Body of pancreas (tissue), 4 donors: ENCODE measurements at regions not wholly inside any gene's neighbourhood (a gene's known extent, or its start where the extent isn't known, plus 50 kb on each side); places are given as distances from the start of the nearest gene placed in this dataset.

Experiments
- ATAC-seq: fragments of 150-250 bp; one replicate; pipeline ENCODE4 v1.9.1; 2016
- DNase-seq, 4 donors: peaks; one replicate each; pipeline ENCODE4 v3.0.0-alpha.2; 2019
- H3K27ac ChIP-seq, 4 donors: fragments of 200-600 bp; sonication (generic); 1 replicate in 3 of 4; 2 replicates in 1 of 4; pipeline versions ENCODE4 v1.5.1 to v1.6.1; 2016 to 2019; ENCODE audit warnings: mild to moderate bottlenecking in 1 of 4, mixed read lengths in 1 of 4, moderate library complexity in 1 of 4
- H3K27me3 ChIP-seq, 2 donors: fragments of 200-600 bp; sonication (generic); one replicate each; pipeline ENCODE4 v1.6.0; 2016; ENCODE audit warnings: mild to moderate bottlenecking in 1 of 2
- H3K36me3 ChIP-seq, 2 donors: fragments of 200-600 bp; sonication (generic); replicated peaks in 1 of 2; 2 replicates each; pipeline ENCODE4 v1.5.1; 2016; ENCODE audit warnings: low read depth in 2 of 2; ENCODE audit not compliant: insufficient read depth in 1 of 2
- H3K4me1 ChIP-seq: fragments of 200-600 bp; sonication (generic); one replicate; pipeline ENCODE4 v1.6.0; 2016
- H3K4me3 ChIP-seq, 2 donors: fragments of 200-600 bp; sonication (generic); 1 replicate in 1 of 2; 2 replicates in 1 of 2; pipeline ENCODE4 v1.5.1; 2016 to 2019
- H3K9me3 ChIP-seq, 3 donors: fragments of 200-600 bp; sonication (generic); 1 replicate in 2 of 3; 2 replicates in 1 of 3; pipeline ENCODE4 v1.5.1; 2016
- CTCF ChIP-seq, 7 experiments: fragments of 450-650 bp in 4 of 7; fragments of 200-600 bp in 3 of 7; sonication (generic) in 3 of 7; IDR thresholded peaks; one replicate each; pipeline ENCODE4 v1.5.1; 2016 to 2019; ENCODE audit warnings: antibody characterized with exemption in 7 of 7
- POLR2A ChIP-seq, 3 donors: fragments of 450-650 bp; IDR thresholded peaks; one replicate each; pipeline ENCODE4 v1.6.1; 2016; ENCODE audit warnings: antibody characterized with exemption in 3 of 3, mild to moderate bottlenecking in 2 of 3
- WGBS, 2 donors: methylation state at CpG; one replicate each; pipeline ENCODE4 v1.1.5; 2017; 5-methylcytosine and 5-hydroxymethylcytosine counted together
- intact Hi-C: fragments of 100-400 bp; cut with DNase I; formaldehyde crosslinking; loops from one replicate; pipeline ENCODE4 v1.15.1; 2023

- no peaks in the 10 kb centered on the region for H3K27me3 ChIP-seq
- no peak for TF ChIP-seq CTCF (IDR thresholded peaks at IDR 0.05)
- TF ChIP-seq POLR2A (IDR thresholded peaks at IDR 0.05): no peak
- H3K4me1 ChIP-seq: no peaks in the 10 kb centered on the region
- no peak overlapping the region for H3K27ac ChIP-seq
- H3K36me3 ChIP-seq: no peaks in the 10 kb centered on the region
- intact Hi-C loops: no loop called here
- H3K9me3 ChIP-seq: no peaks in the 10 kb centered on the region
- H3K4me3 ChIP-seq: no peak overlapping the region
- WGBS, 2 donors: 79 to 83% methylated on average over 4 of the region's 4 CpGs
- no peak for ATAC-seq
- DNase-seq: no peak
These were observed 65.0 kb downstream of the TEX35 start for GRCh38 chr1:178577882-178578281.

- DNase-seq (no peak), ATAC-seq (no peak)
- Histone ChIP-seq H3K4me3 (no peak overlapping the region), H3K4me1 (no peaks in the 10 kb centered on the region), H3K36me3 (no peaks in the 10 kb centered on the region), H3K27me3 (no peaks in the 10 kb centered on the region), H3K9me3 (no peaks in the 10 kb centered on the region), H3K27ac (no peak overlapping the region)
- TF ChIP-seq CTCF (IDR thresholded peaks at IDR 0.05) (no peak), POLR2A (IDR thresholded peaks at IDR 0.05) (no peak)
- intact Hi-C loops: no loop called here
- 91 to 93% methylated on average over 7 of the region's 7 CpGs for WGBS, 2 donors
These were observed 65.6 kb downstream of the TEX35 start for GRCh38 chr1:178578541-178578940.

- Histone ChIP-seq H3K36me3 (no peaks in the 10 kb centered on the region), H3K27me3 (no peaks in the 10 kb centered on the region), H3K4me1 (no peaks in the 10 kb centered on the region), H3K27ac (no peak overlapping the region), H3K9me3 (no peaks in the 10 kb centered on the region), H3K4me3 (no peak overlapping the region)
- TF ChIP-seq CTCF (IDR thresholded peaks at IDR 0.05) (no peak), POLR2A (IDR thresholded peaks at IDR 0.05) (no peak)
- intact Hi-C loops: no loop called here
- 62 to 79% methylated on average over 4 of the region's 4 CpGs for WGBS, 2 donors
- ATAC-seq: no peak
- DNase-seq: no peak
These were observed 66.2 kb downstream of the TEX35 start for GRCh38 chr1:178579095-178579494.

GRCh38 chr1:178579562-178579961 is 66.7 kb downstream of the TEX35 start:
- ATAC-seq (no peak), DNase-seq (no peak)
- Histone ChIP-seq H3K27ac (no peak overlapping the region), H3K4me3 (no peak overlapping the region), H3K36me3 (no peaks in the 10 kb centered on the region), H3K4me1 (no peaks in the 10 kb centered on the region), H3K9me3 (no peaks in the 10 kb centered on the region), H3K27me3 (no peaks in the 10 kb centered on the region)
- TF ChIP-seq POLR2A (IDR thresholded peaks at IDR 0.05) (no peak), CTCF (IDR thresholded peaks at IDR 0.05) (no peak)
- 74 to 75% methylated on average over 6 of the region's 6 CpGs for WGBS, 2 donors
- intact Hi-C loops: no loop called here

GRCh38 chr1:178580096-178580495 is 67.2 kb downstream of the TEX35 start:
- no peak for ATAC-seq
- H3K36me3 ChIP-seq: no peaks in the 10 kb centered on the region
- H3K9me3 ChIP-seq: no peaks in the 10 kb centered on the region
- DNase-seq: no peak
- intact Hi-C loops: no loop called here
- H3K27ac ChIP-seq: no peak overlapping the region
- H3K4me3 ChIP-seq: no peak overlapping the region
- no peaks in the 10 kb centered on the region for H3K27me3 ChIP-seq
- no peaks in the 10 kb centered on the region for H3K4me1 ChIP-seq
- TF ChIP-seq POLR2A (IDR thresholded peaks at IDR 0.05): no peak
- no peak for TF ChIP-seq CTCF (IDR thresholded peaks at IDR 0.05)
- WGBS, 2 donors: 91 to 92% methylated on average over 5 of the region's 5 CpGs
